ENCODE measurements at regions not wholly inside any gene's neighbourhood (a gene's known extent, or its start where the extent isn't known, plus 50 kb on each side); places are given as distances from the start of the nearest gene placed in this dataset.

- TF ChIP-seq CTCF (conservative IDR thresholded peaks at IDR 0.05) (no peak), EZH2 (IDR thresholded peaks at IDR 0.05; ENCODE audit: low read depth) (no peak)
Observed at GRCh38 chr6:40251637-40252300, 317.5 kb upstream of the MOCS1 start.
